ENCODE measurements at regions not wholly inside any gene's neighbourhood (a gene's known extent, or its start where the extent isn't known, plus 50 kb on each side); places are given as distances from the start of the nearest gene placed in this dataset.

DNA sequence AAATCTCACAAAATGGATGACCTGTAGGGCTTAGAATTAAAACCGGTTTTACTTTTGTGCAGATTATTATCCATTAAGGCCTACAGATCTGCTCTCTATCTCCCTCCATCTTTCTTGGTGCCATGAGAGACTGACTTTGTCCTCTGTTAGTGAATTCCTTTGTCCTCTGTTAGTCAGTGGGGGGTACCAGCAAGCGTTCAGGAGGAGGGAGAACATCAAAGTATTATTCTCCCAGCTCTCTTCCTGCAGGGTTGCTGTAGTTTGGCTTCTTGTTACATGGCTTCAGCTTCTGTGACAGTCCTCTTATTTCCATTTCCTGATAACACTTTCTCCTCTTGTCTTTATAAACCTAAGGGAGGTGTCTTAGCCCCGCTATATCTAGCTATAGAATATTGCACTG, 850.5 kb upstream of the SEMA6A start:
- Histone ChIP-seq H3K27me3 (ENCODE audit: control insufficient read depth, insufficient read depth, low read length) (no peaks in the 10 kb centered on the region), H3K4me3 (ENCODE audit: low read length) (no peak overlapping the region), H3K27ac (ENCODE audit: low read length) (no peak overlapping the region), H3K4me1 (ENCODE audit: control insufficient read depth, low read depth, low read length) (peaks cover 7% of the 10 kb centered on the region), H3K36me3 (ENCODE audit: control insufficient read depth, low read depth, low read length) (no peaks in the 10 kb centered on the region), H3K9me3 (ENCODE audit: control insufficient read depth, low read depth, low read length) (peaks cover 7% of the 10 kb centered on the region), H3K9ac (ENCODE audit: low read length) (no peak overlapping the region)

DNA sequence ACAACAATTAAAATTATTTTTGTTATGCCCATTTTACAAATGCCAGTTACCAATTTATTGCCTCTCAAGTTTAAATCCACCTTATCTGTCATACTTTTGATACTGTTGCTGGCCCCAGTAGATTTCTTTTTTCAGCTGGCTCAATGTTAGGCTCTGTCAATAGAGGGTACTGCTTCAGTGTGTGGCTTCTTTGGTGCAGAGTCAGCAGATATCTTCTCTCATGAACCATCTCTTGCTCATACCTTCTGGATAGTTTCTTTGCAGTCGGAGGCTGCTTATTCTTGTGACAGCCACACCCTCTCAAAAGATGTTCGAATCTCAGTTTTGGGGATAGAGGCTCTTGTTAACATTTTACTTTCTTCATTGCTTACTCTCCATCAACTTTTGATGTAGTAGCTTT, 849.9 kb upstream of the SEMA6A start:
- peaks cover 7% of the 10 kb centered on the region for H3K9me3 ChIP-seq (ENCODE audit: control insufficient read depth, low read depth, low read length)
- H3K9ac ChIP-seq (ENCODE audit: low read length) = no peak overlapping the region
- H3K36me3 ChIP-seq (ENCODE audit: control insufficient read depth, low read depth, low read length) = no peaks in the 10 kb centered on the region
- peaks cover 7% of the 10 kb centered on the region for H3K4me1 ChIP-seq (ENCODE audit: control insufficient read depth, low read depth, low read length)
- no peak overlapping the region for H3K4me3 ChIP-seq (ENCODE audit: low read length)
- no peak overlapping the region for H3K27ac ChIP-seq (ENCODE audit: low read length)
- no peaks in the 10 kb centered on the region for H3K27me3 ChIP-seq (ENCODE audit: control insufficient read depth, insufficient read depth, low read length)

DNA sequence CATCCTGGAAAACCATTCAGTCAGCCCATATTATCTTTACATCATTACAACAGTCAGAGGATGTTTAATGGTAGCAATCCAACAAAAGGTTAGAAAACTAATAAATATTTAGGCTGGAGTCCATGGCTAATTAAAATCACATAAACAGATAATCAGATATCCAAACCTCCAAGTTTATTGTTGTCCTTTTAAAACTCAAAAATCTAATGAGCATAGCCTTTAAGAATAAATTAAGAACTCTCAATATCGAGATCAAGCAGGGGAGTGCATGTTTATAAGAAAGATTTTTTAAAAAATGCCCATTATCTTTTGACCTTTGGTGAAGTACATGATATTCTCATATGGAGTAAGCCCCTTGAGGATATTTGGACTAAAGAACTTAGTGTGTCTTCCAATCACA, 842.9 kb upstream of the SEMA6A start:
- Histone ChIP-seq H3K4me1 (ENCODE audit: control insufficient read depth, low read depth, low read length) (no peaks in the 10 kb centered on the region), H3K27ac (ENCODE audit: low read length) (no peak overlapping the region), H3K9me3 (ENCODE audit: control insufficient read depth, low read depth, low read length) (peaks cover 7% of the 10 kb centered on the region), H3K4me3 (ENCODE audit: low read length) (no peak overlapping the region), H3K9ac (ENCODE audit: low read length) (no peak overlapping the region), H3K36me3 (ENCODE audit: control insufficient read depth, low read depth, low read length) (no peaks in the 10 kb centered on the region), H3K27me3 (ENCODE audit: control insufficient read depth, insufficient read depth, low read length) (no peaks in the 10 kb centered on the region)

DNA sequence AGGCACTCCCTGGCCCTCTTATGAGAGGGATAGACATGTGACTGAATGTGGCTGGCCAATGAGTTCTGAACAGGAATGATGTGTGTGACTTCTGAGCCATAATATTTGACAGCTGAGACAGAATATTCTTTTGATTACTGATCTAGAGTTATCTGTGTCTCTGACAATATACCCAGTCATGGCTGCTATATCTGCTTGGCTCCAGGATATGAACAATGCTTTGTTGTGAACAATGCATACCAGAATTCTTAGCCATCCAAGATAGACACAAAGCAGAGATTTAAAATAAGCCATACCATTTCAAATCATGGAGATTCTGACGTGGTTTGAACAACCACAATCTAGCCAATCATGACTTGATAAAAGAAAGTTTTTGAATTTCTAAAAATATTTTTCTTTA, 840.3 kb upstream of the SEMA6A start:
- Histone ChIP-seq H3K36me3 (ENCODE audit: control insufficient read depth, low read depth, low read length) (no peaks in the 10 kb centered on the region), H3K27me3 (ENCODE audit: control insufficient read depth, insufficient read depth, low read length) (no peaks in the 10 kb centered on the region), H3K4me3 (ENCODE audit: low read length) (no peak overlapping the region), H3K27ac (ENCODE audit: low read length) (no peak overlapping the region), H3K9ac (ENCODE audit: low read length) (no peak overlapping the region), H3K4me1 (ENCODE audit: control insufficient read depth, low read depth, low read length) (no peaks in the 10 kb centered on the region), H3K9me3 (ENCODE audit: control insufficient read depth, low read depth, low read length) (no peaks in the 10 kb centered on the region)

DNA sequence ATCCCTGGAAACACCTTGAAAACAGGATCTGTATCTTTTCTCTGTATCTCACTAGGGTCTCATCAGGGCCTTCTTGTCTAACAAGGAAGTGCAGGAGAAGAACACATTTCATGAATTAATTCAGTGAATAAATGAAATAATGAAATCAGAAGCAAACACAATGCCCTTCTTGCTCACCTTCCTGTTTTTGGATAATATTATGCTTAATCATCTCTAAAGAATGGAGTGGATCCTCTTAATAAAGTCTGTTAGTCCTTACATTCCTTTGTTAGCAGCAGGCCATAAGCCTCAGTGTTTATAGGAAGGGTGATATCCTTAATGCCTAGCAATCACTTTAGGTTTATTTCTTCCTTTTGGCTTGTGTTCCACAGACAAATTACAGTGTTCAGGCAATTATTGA, 837.1 kb upstream of the SEMA6A start:
- Histone ChIP-seq H3K36me3 (ENCODE audit: control insufficient read depth, low read depth, low read length) (no peaks in the 10 kb centered on the region), H3K9me3 (ENCODE audit: control insufficient read depth, low read depth, low read length) (no peaks in the 10 kb centered on the region), H3K4me3 (ENCODE audit: low read length) (no peak overlapping the region), H3K9ac (ENCODE audit: low read length) (no peak overlapping the region), H3K4me1 (ENCODE audit: control insufficient read depth, low read depth, low read length) (no peaks in the 10 kb centered on the region), H3K27ac (ENCODE audit: low read length) (no peak overlapping the region), H3K27me3 (ENCODE audit: control insufficient read depth, insufficient read depth, low read length) (no peaks in the 10 kb centered on the region)

DNA sequence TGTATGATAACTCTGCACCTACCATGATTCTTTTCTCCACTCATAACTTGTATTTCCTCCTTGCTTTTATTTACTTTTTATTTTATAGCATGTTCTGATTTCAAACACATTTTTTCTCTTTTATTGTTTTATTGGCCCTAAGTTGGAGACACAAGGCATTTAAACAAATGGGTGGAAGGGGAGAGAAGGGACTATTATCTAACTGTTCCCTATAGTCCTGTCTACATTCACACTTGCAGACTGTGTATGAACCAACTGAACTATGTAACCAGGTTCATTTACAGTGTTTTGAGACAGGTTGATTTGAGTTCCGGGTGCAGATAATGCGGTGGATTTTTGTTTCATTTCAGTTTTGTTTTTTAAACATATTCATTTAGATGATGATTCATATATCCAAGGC, 830.6 kb upstream of the SEMA6A start:
- H3K9ac ChIP-seq (ENCODE audit: low read length) = no peak overlapping the region
- H3K27me3 ChIP-seq (ENCODE audit: control insufficient read depth, insufficient read depth, low read length) = no peaks in the 10 kb centered on the region
- H3K36me3 ChIP-seq (ENCODE audit: control insufficient read depth, low read depth, low read length) = no peaks in the 10 kb centered on the region
- no peaks in the 10 kb centered on the region for H3K4me1 ChIP-seq (ENCODE audit: control insufficient read depth, low read depth, low read length)
- no peak overlapping the region for H3K27ac ChIP-seq (ENCODE audit: low read length)
- no peak overlapping the region for H3K4me3 ChIP-seq (ENCODE audit: low read length)
- H3K9me3 ChIP-seq (ENCODE audit: control insufficient read depth, low read depth, low read length) = no peaks in the 10 kb centered on the region

DNA sequence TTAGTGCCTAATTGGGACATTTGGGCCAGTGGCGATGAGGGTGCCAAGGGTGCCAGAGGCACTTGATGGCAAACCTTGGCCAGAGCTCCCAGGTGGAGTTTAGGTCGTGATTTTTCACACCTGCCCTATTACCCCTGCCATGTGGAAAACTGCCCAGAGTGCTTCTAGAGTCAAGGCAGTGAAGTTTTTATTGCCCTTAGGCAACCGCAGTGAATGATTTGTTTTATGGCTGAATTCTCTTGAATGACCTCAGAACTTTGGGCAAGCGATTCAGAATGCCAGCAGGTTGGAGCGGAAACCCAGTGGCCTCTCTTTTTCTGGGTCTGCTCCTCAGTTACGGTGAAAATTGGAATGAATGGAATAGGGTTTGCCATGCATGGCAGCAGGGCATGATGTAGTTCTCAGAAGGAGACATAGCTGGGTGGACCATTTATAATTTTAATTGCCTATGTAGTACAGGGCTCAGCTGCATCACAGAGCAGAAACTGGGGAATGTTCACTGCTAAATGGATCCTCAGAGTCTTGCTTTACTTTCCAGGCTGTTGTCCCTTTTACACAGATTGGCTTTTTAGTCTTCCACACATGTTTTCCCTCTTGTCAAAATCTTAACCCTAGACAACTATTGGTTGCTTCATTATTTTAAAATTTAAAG, 820.0 kb upstream of the SEMA6A start:
- no peaks in the 10 kb centered on the region for H3K27me3 ChIP-seq (ENCODE audit: control insufficient read depth, insufficient read depth, low read length)
- no peaks in the 10 kb centered on the region for H3K4me1 ChIP-seq (ENCODE audit: control insufficient read depth, low read depth, low read length)
- H3K9me3 ChIP-seq (ENCODE audit: control insufficient read depth, low read depth, low read length) = no peaks in the 10 kb centered on the region
- H3K9ac ChIP-seq (ENCODE audit: low read length) = no peak overlapping the region
- H3K27ac ChIP-seq (ENCODE audit: low read length) = no peak overlapping the region
- H3K4me3 ChIP-seq (ENCODE audit: low read length) = no peak overlapping the region
- no peaks in the 10 kb centered on the region for H3K36me3 ChIP-seq (ENCODE audit: control insufficient read depth, low read depth, low read length)

DNA sequence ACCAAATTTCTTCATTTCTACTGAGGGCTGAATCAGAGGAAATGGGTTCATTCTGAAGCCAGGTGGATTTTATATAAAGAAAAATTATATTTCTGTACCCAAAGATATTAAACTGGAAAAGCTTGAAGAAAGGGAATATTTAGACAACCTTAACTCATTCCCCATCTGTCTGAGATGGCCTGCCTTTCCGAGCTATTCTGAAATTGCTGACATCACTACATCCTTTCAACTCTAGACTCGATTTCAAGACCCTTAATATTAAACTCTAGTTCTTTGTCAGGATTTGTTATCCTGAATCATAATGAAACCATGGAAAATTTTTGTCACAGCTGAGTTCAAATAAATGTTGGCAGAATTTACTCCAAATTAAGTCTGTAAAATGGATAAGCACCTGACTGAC, 818.5 kb upstream of the SEMA6A start:
- no peak overlapping the region for H3K4me3 ChIP-seq (ENCODE audit: low read length)
- no peaks in the 10 kb centered on the region for H3K9me3 ChIP-seq (ENCODE audit: control insufficient read depth, low read depth, low read length)
- no peak overlapping the region for H3K27ac ChIP-seq (ENCODE audit: low read length)
- H3K36me3 ChIP-seq (ENCODE audit: control insufficient read depth, low read depth, low read length) = no peaks in the 10 kb centered on the region
- no peaks in the 10 kb centered on the region for H3K4me1 ChIP-seq (ENCODE audit: control insufficient read depth, low read depth, low read length)
- H3K27me3 ChIP-seq (ENCODE audit: control insufficient read depth, insufficient read depth, low read length) = no peaks in the 10 kb centered on the region
- no peak overlapping the region for H3K9ac ChIP-seq (ENCODE audit: low read length)

DNA sequence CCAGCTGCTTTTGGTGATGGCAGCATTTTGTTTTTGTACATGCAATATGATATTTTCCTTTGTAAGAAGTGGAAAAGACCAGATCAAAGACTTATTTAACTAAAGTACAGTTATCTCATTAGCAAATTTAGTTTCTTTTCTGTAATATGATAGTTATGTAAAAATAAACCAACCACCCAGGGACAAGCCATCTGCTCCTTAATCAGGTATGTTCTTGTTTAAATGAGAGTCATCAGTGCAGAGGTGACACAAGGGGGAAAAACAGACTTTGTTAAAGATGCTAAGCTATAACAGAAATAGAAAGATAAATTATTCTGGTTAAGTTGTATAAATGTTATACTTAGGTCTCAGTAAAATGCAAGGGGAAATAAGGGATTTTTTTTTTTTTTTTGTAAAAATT, 805.7 kb upstream of the SEMA6A start:
- Histone ChIP-seq H3K9me3 (ENCODE audit: control insufficient read depth, low read depth, low read length) (no peaks in the 10 kb centered on the region), H3K27me3 (ENCODE audit: control insufficient read depth, insufficient read depth, low read length) (no peaks in the 10 kb centered on the region), H3K4me3 (ENCODE audit: low read length) (no peak overlapping the region), H3K4me1 (ENCODE audit: control insufficient read depth, low read depth, low read length) (no peaks in the 10 kb centered on the region), H3K27ac (ENCODE audit: low read length) (no peak overlapping the region), H3K36me3 (ENCODE audit: control insufficient read depth, low read depth, low read length) (no peaks in the 10 kb centered on the region), H3K9ac (ENCODE audit: low read length) (no peak overlapping the region)

DNA sequence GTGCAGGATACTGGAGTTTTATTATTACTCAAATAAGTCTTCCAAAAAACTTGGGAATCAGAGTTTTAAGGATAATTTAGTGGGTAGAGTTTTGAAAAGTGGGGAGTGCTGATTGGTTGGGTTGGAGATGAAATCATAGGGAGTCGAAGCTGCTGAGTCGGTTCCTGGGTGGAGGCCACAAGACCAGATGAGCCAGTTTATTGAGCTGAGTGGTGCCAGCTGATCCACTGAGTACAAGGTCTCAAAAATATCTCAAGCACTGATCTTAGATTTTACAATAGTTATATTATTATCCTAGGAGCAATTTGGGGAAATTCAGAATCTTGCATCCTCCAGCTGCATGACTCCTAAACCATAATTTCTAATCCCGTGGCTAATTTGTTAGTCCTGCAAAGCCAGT, 804.9 kb upstream of the SEMA6A start:
- no peaks in the 10 kb centered on the region for H3K36me3 ChIP-seq (ENCODE audit: control insufficient read depth, low read depth, low read length)
- H3K4me1 ChIP-seq (ENCODE audit: control insufficient read depth, low read depth, low read length) = no peaks in the 10 kb centered on the region
- no peak overlapping the region for H3K27ac ChIP-seq (ENCODE audit: low read length)
- no peak overlapping the region for H3K9ac ChIP-seq (ENCODE audit: low read length)
- no peaks in the 10 kb centered on the region for H3K27me3 ChIP-seq (ENCODE audit: control insufficient read depth, insufficient read depth, low read length)
- no peaks in the 10 kb centered on the region for H3K9me3 ChIP-seq (ENCODE audit: control insufficient read depth, low read depth, low read length)
- H3K4me3 ChIP-seq (ENCODE audit: low read length) = no peak overlapping the region

DNA sequence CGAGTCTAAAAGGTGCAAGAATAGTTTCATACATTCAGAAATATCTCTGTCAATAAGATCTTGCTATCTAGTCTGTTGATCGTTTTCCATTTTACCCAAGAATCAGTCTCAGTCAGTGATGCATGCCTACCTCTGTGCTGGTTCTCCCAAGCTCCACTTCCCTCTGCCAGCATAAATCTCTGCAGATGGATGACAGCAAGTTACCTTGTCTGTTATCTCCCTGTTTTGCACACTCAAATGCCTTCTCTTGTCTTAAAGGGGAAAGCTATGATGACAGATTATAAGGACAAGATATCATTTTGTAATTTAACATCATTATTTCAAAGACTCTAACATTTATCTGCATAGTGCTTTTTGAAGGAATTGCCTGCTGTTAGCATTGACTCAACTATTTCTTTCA, 802.1 kb upstream of the SEMA6A start:
- H3K27me3 ChIP-seq (ENCODE audit: control insufficient read depth, insufficient read depth, low read length) = no peaks in the 10 kb centered on the region
- H3K4me1 ChIP-seq (ENCODE audit: control insufficient read depth, low read depth, low read length) = no peaks in the 10 kb centered on the region
- no peak overlapping the region for H3K27ac ChIP-seq (ENCODE audit: low read length)
- no peaks in the 10 kb centered on the region for H3K36me3 ChIP-seq (ENCODE audit: control insufficient read depth, low read depth, low read length)
- H3K4me3 ChIP-seq (ENCODE audit: low read length) = no peak overlapping the region
- H3K9me3 ChIP-seq (ENCODE audit: control insufficient read depth, low read depth, low read length) = no peaks in the 10 kb centered on the region
- no peak overlapping the region for H3K9ac ChIP-seq (ENCODE audit: low read length)

DNA sequence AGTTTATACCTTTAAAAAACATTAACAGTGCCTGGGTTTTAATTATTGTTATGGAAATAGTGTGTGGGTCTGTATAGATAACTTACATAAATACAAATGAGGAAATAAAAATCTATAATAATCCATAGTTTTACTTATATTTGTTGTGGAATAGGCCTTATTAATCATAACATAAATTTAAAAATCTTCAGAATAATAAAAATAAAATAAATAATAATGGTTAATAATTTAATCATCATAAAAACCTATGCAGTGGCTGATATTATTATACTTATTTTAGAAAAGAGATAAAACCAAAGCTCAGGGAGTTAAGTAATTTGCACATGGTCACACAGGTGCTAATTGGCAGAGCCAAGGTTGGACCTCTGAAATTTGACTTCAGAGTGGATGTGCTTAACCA, 785.3 kb upstream of the SEMA6A start:
- Histone ChIP-seq H3K4me1 (ENCODE audit: control insufficient read depth, low read depth, low read length) (peaks cover 5% of the 10 kb centered on the region), H3K9me3 (ENCODE audit: control insufficient read depth, low read depth, low read length) (no peaks in the 10 kb centered on the region), H3K36me3 (ENCODE audit: control insufficient read depth, low read depth, low read length) (no peaks in the 10 kb centered on the region), H3K27me3 (ENCODE audit: control insufficient read depth, insufficient read depth, low read length) (no peaks in the 10 kb centered on the region), H3K4me3 (ENCODE audit: low read length) (no peak overlapping the region), H3K9ac (ENCODE audit: low read length) (no peak overlapping the region), H3K27ac (ENCODE audit: low read length) (no peak overlapping the region)
